Keratinocyte (primary cell): ENCODE measurements at regions not wholly inside any gene's neighbourhood (a gene's known extent, or its start where the extent isn't known, plus 50 kb on each side); places are given as distances from the start of the nearest gene placed in this dataset.

Experiments used
- DNase-seq: peaks from one replicate; pipeline ENCODE4 v3.0.0-alpha.2; 2011; ENCODE audit warnings: low read depth, missing footprints, low spot score
- FAIRE-seq: peaks from 2 replicates; lab custom pipeline; 2011; peaks lifted over from hg19 to GRCh38; lab: Jason Lieb, UNC
- H2AFZ ChIP-seq: 2 replicates; pipeline ENCODE4 v1.6.0; 2012; ENCODE audit warnings: low read length, control low read depth, inconsistent platforms; ENCODE audit not compliant: control insufficient read depth
- H3K27ac ChIP-seq: 2 replicates; pipeline ENCODE4 v1.5.1; 2011; ENCODE audit warnings: low read length; ENCODE audit not compliant: control insufficient read depth, insufficient read depth
- H3K27me3 ChIP-seq: 3 replicates; pipeline ENCODE4 v1.6.0; 2011; ENCODE audit warnings: low read length; ENCODE audit not compliant: control insufficient read depth, insufficient read depth; ENCODE audit errors: extremely low read depth
- H3K36me3 ChIP-seq, 2 experiments: 2 replicates in 1 of 2; 3 replicates in 1 of 2; pipeline ENCODE4 v1.5.1; 2011; ENCODE audit warnings: low read length in 2 of 2, mild to moderate bottlenecking in 1 of 2; ENCODE audit not compliant: control insufficient read depth in 2 of 2, insufficient read depth in 2 of 2; ENCODE audit errors: extremely low read depth in 1 of 2
- H3K4me1 ChIP-seq: 3 replicates; pipeline ENCODE4 v1.5.1; 2011; ENCODE audit warnings: low read length; ENCODE audit not compliant: control insufficient read depth, insufficient read depth; ENCODE audit errors: extremely low read depth
- H3K4me2 ChIP-seq: 3 replicates; pipeline ENCODE4 v1.6.0; 2011; ENCODE audit warnings: low read depth, low read length; ENCODE audit not compliant: control insufficient read depth, insufficient read depth; ENCODE audit errors: extremely low read depth
- H3K4me3 ChIP-seq, 3 experiments: fragments of 200-600 bp in 1 of 3; sonication (generic) in 1 of 3; 2 replicates in 2 of 3; 3 replicates in 1 of 3; pipeline ENCODE4 v1.5.1; 2011 to 2016; ENCODE audit warnings: low read length in 3 of 3, mild to moderate bottlenecking in 3 of 3, control low read depth in 2 of 3, inconsistent platforms in 1 of 3, low read depth in 1 of 3, mixed read lengths in 1 of 3, mixed run types in 1 of 3, moderate library complexity in 1 of 3; ENCODE audit not compliant: control insufficient read depth in 2 of 3, insufficient read depth in 2 of 3; ENCODE audit errors: extremely low read depth in 1 of 3
- H3K79me2 ChIP-seq: 2 replicates; pipeline ENCODE4 v1.6.0; 2012; ENCODE audit warnings: low read length; ENCODE audit not compliant: control insufficient read depth, insufficient read depth
- H3K9ac ChIP-seq: 3 replicates; pipeline ENCODE4 v1.6.0; 2011; ENCODE audit warnings: low read length; ENCODE audit not compliant: control insufficient read depth, insufficient read depth; ENCODE audit errors: extremely low read depth
- H3K9me1 ChIP-seq: 3 replicates; pipeline ENCODE4 v1.6.0; 2011; ENCODE audit warnings: low read length; ENCODE audit not compliant: control insufficient read depth, insufficient read depth; ENCODE audit errors: extremely low read depth
- H3K9me3 ChIP-seq: 2 replicates; pipeline ENCODE4 v1.5.1; 2012; ENCODE audit warnings: low read depth, low read length; ENCODE audit not compliant: control insufficient read depth
- H4K20me1 ChIP-seq: 3 replicates; pipeline ENCODE4 v1.6.0; 2011; ENCODE audit warnings: low read length; ENCODE audit not compliant: control insufficient read depth, insufficient read depth; ENCODE audit errors: extremely low read depth
- EZH2 ChIP-seq: IDR thresholded peaks from one replicate; pipeline ENCODE4 v1.6.1; 2012; ENCODE audit warnings: inconsistent platforms, mild to moderate bottlenecking, low read length, moderate library complexity
- dilution Hi-C: fragments of 300-500 bp; cut with MboI; formaldehyde crosslinking; loops from one replicate; pipeline ENCODE4 v1.7.0; 2020; ENCODE audit warnings: low sequenced_read_pairs; ENCODE audit not compliant: extremely low pct_ligation_motif_present
- TF ChIP-seq, protein P1 (sequence below), 3 experiments: IDR thresholded peaks in 1 of 3; conservative IDR thresholded peaks in 1 of 3; optimal IDR thresholded peaks in 1 of 3; 2 replicates in 2 of 3; 3 replicates in 1 of 3; pipeline versions ENCODE3 to v1.5.1; 2011; ENCODE audit warnings: low read length in 3 of 3, mild to moderate bottlenecking in 3 of 3, moderate library complexity in 2 of 3, control low read depth in 1 of 3, inconsistent platforms in 1 of 3; ENCODE audit not compliant: insufficient read depth in 2 of 3; ENCODE audit errors: extremely low read depth in 1 of 3

GRCh38 chr1:54481201-54481884, 66.7 kb upstream of the ACOT11 start:
- Histone ChIP-seq H3K4me2 (no peak overlapping the region), H2AFZ (no peak overlapping the region), H3K4me3 (no peak overlapping the region), H3K9me1 (no peaks in the 10 kb centered on the region), H3K27ac (no peak overlapping the region), H3K9ac (no peak overlapping the region), H3K27me3 (no peaks in the 10 kb centered on the region), H3K9me3 (no peaks in the 10 kb centered on the region), H4K20me1 (no peaks in the 10 kb centered on the region), H3K79me2 (no peaks in the 10 kb centered on the region), H3K4me1 (peaks cover 10% of the 10 kb centered on the region), H3K36me3 (no peaks in the 10 kb centered on the region)
- no peak for TF ChIP-seq EZH2
- TF ChIP-seq, protein P1, sequence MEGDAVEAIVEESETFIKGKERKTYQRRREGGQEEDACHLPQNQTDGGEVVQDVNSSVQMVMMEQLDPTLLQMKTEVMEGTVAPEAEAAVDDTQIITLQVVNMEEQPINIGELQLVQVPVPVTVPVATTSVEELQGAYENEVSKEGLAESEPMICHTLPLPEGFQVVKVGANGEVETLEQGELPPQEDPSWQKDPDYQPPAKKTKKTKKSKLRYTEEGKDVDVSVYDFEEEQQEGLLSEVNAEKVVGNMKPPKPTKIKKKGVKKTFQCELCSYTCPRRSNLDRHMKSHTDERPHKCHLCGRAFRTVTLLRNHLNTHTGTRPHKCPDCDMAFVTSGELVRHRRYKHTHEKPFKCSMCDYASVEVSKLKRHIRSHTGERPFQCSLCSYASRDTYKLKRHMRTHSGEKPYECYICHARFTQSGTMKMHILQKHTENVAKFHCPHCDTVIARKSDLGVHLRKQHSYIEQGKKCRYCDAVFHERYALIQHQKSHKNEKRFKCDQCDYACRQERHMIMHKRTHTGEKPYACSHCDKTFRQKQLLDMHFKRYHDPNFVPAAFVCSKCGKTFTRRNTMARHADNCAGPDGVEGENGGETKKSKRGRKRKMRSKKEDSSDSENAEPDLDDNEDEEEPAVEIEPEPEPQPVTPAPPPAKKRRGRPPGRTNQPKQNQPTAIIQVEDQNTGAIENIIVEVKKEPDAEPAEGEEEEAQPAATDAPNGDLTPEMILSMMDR (optimal IDR thresholded peaks at IDR 0.05 in 1 of 3, IDR thresholded peaks at IDR 0.05 in 1 of 3, conservative IDR thresholded peaks at IDR 0.05 in 1 of 3; ENCODE audit: extremely low read depth in 1 of 3, insufficient read depth in 2 of 3, low read length in 3 of 3): no peak
- DNase-seq: no peak
- FAIRE-seq: no peak
- dilution Hi-C loops: no loop called here

- TF ChIP-seq, protein P1 (optimal IDR thresholded peaks at IDR 0.05 in 1 of 3, IDR thresholded peaks at IDR 0.05 in 1 of 3, conservative IDR thresholded peaks at IDR 0.05 in 1 of 3; ENCODE audit: extremely low read depth in 1 of 3, insufficient read depth in 2 of 3, low read length in 3 of 3): no peak
- TF ChIP-seq EZH2: no peak
- dilution Hi-C loops: no loop called here
- Histone ChIP-seq H4K20me1 (no peaks in the 10 kb centered on the region), H3K4me2 (no peak overlapping the region), H3K36me3 (no peaks in the 10 kb centered on the region), H3K4me3 (no peak overlapping the region), H3K9me1 (no peaks in the 10 kb centered on the region), H3K27me3 (peaks cover 5% of the 10 kb centered on the region), H3K9ac (no peak overlapping the region), H3K79me2 (no peaks in the 10 kb centered on the region), H2AFZ (no peak overlapping the region), H3K27ac (no peak overlapping the region), H3K4me1 (peaks cover 5% of the 10 kb centered on the region), H3K9me3 (no peaks in the 10 kb centered on the region)
- DNase-seq (no peak), FAIRE-seq (no peak)
These were observed 67.5 kb upstream of the ACOT11 start for GRCh38 chr1:54480525-54480848.
